H1 (cell line): ENCODE measurements at regions not wholly inside any gene's neighbourhood (a gene's known extent, or its start where the extent isn't known, plus 50 kb on each side); places are given as distances from the start of the nearest gene placed in this dataset.
"Not testable (repeated sequence)": the region's sequence is repeated elsewhere in the genome, so short reads cannot be mapped to it uniquely, and the experiment has no call there.

ENCODE experiments used
- CTCF ChIA-PET: fragments of 300-600 bp; sonication (Branson Sonifier 250); formaldehyde crosslinking; loops from one replicate; lab custom pipeline; 2021; ENCODE audit not compliant: partially characterized antibody; lab: Charles Lee
- POLR2A ChIA-PET: fragments of 300-600 bp; sonication (Branson Sonifier 250); formaldehyde crosslinking; loops from one replicate; lab custom pipeline; 2021; ENCODE audit warnings: inconsistent platforms; ENCODE audit not compliant: partially characterized antibody; lab: Charles Lee
- DNase-seq, 2 experiments: peaks; one replicate each; pipeline versions ENCODE4 v3.0.0 to v3.0.0-alpha.2; 2010 to 2022; ENCODE audit warnings: low spot score in 2 of 2, low read depth in 1 of 2, mixed read lengths in 1 of 2
- FAIRE-seq: peaks from 2 replicates; lab custom pipeline; 2011; peaks lifted over from hg19 to GRCh38; lab: Jason Lieb, UNC
- H2AFZ ChIP-seq: 2 replicates; pipeline ENCODE4 v1.8.1; 2012; ENCODE audit warnings: low read length, inconsistent platforms
- H2AK5ac ChIP-seq: 2 replicates; pipeline ENCODE4 v1.6.1; 2013; ENCODE audit warnings: low read depth, low read length
- H2BK120ac ChIP-seq: replicated peaks from 2 replicates; pipeline ENCODE3; 2013; ENCODE audit warnings: low read depth, low read length, inconsistent platforms
- H2BK12ac ChIP-seq: 2 replicates; pipeline ENCODE4 v1.6.1; 2013; ENCODE audit warnings: low read depth, low read length
- H2BK15ac ChIP-seq: 2 replicates; pipeline ENCODE4 v1.6.1; 2013; ENCODE audit warnings: low read length
- H2BK20ac ChIP-seq: 2 replicates; pipeline ENCODE4 v1.6.1; 2013; ENCODE audit warnings: low read length
- H2BK5ac ChIP-seq: 2 replicates; pipeline ENCODE4 v1.6.1; 2013; ENCODE audit warnings: low read depth, low read length
- H3K14ac ChIP-seq: 2 replicates; pipeline ENCODE4 v1.6.1; 2013; ENCODE audit warnings: inconsistent platforms; ENCODE audit not compliant: insufficient read length
- H3K18ac ChIP-seq: 2 replicates; pipeline ENCODE4 v1.6.1; 2013; ENCODE audit warnings: low read length; ENCODE audit errors: extremely low read depth
- H3K23ac ChIP-seq: 2 replicates; pipeline ENCODE4 v1.6.1; 2013; ENCODE audit warnings: inconsistent platforms; ENCODE audit not compliant: insufficient read length
- H3K23me2 ChIP-seq: 2 replicates; pipeline ENCODE4 v1.6.1; 2013; ENCODE audit warnings: low read depth, low read length
- H3K27ac ChIP-seq: 2 replicates; pipeline ENCODE4 v1.6.1; 2011; ENCODE audit warnings: low read depth, low read length, inconsistent platforms
- H3K27me3 ChIP-seq, 4 experiments: replicated peaks in 1 of 4; 1 replicate in 1 of 4; 2 replicates in 3 of 4; pipeline versions ENCODE4 v1.6.1 to v1.8.1; 2011 to 2013; ENCODE audit warnings: low read length in 3 of 4, mild to moderate bottlenecking in 3 of 4, inconsistent platforms in 2 of 4, mixed read lengths in 2 of 4, moderate library complexity in 1 of 4; ENCODE audit not compliant: control insufficient read depth in 3 of 4, insufficient read depth in 3 of 4; ENCODE audit errors: extremely low read depth in 1 of 4
- H3K36me3 ChIP-seq, 4 experiments: 2 replicates each; pipeline versions ENCODE4 v1.6.1 to v1.8.1; 2011 to 2013; ENCODE audit warnings: mild to moderate bottlenecking in 4 of 4, low read length in 3 of 4, moderate library complexity in 2 of 4, control low read depth in 1 of 4, inconsistent platforms in 1 of 4; ENCODE audit not compliant: insufficient read depth in 4 of 4, control insufficient read depth in 2 of 4
- H3K4ac ChIP-seq: replicated peaks from 2 replicates; pipeline ENCODE3; 2013; ENCODE audit warnings: low read length, low read depth, mixed read lengths, inconsistent platforms; ENCODE audit not compliant: insufficient read length
- H3K4me1 ChIP-seq, 4 experiments: replicated peaks in 1 of 4; 1 replicate in 1 of 4; 2 replicates in 3 of 4; pipeline versions ENCODE4 v1.6.1 to v1.8.1; 2011 to 2013; ENCODE audit warnings: low read length in 3 of 4, inconsistent platforms in 2 of 4, mixed read lengths in 1 of 4; ENCODE audit not compliant: insufficient read depth in 4 of 4, control insufficient read depth in 3 of 4
- H3K4me2 ChIP-seq, 2 experiments: 2 replicates each; pipeline versions ENCODE4 v1.6.1 to v1.8.1; 2011 to 2013; ENCODE audit warnings: low read depth in 2 of 2, low read length in 2 of 2, control low read depth in 1 of 2, inconsistent platforms in 1 of 2, mild to moderate bottlenecking in 1 of 2; ENCODE audit not compliant: insufficient read depth in 1 of 2
- H3K4me3 ChIP-seq, 4 experiments: fragments of 200-600, 300-600 bp in 1 of 4; sonication (generic), shearing (Covaris generic), sonication (Bioruptor Twin) in 1 of 4; 2 replicates each; pipeline versions ENCODE4 v1.5.1 to v1.8.1; 2011 to 2016; ENCODE audit warnings: low read length in 4 of 4, low read depth in 3 of 4, control low read depth in 2 of 4, inconsistent platforms in 2 of 4, mild to moderate bottlenecking in 2 of 4, mixed read lengths in 1 of 4, moderate library complexity in 1 of 4; ENCODE audit not compliant: insufficient read depth in 2 of 4; ENCODE audit errors: extremely low read depth in 1 of 4
- H3K56ac ChIP-seq: replicated peaks from 2 replicates; pipeline ENCODE3; 2013; ENCODE audit warnings: low read depth, mild to moderate bottlenecking, mixed read lengths, low read length, inconsistent platforms; ENCODE audit not compliant: insufficient read length
- H3K79me1 ChIP-seq: 2 replicates; pipeline ENCODE4 v1.6.1; 2013; ENCODE audit warnings: low read depth, low read length, control low read depth
- H3K79me2 ChIP-seq, 2 experiments: 2 replicates each; pipeline versions ENCODE4 v1.6.1 to v1.8.1; 2012 to 2013; ENCODE audit warnings: low read length in 2 of 2, mild to moderate bottlenecking in 2 of 2, inconsistent platforms in 1 of 2; ENCODE audit not compliant: insufficient read depth in 2 of 2, control insufficient read depth in 1 of 2
- H3K9ac ChIP-seq, 4 experiments: replicated peaks in 1 of 4; 1 replicate in 1 of 4; 2 replicates in 3 of 4; pipeline versions ENCODE4 v1.6.1 to v1.8.1; 2011 to 2013; ENCODE audit warnings: low read depth in 3 of 4, low read length in 3 of 4, control low read depth in 2 of 4, mild to moderate bottlenecking in 2 of 4, moderate library complexity in 2 of 4, inconsistent platforms in 1 of 4; ENCODE audit errors: extremely low read depth in 1 of 4
- H3K9me3 ChIP-seq, 2 experiments: 2 replicates each; pipeline versions ENCODE4 v1.6.1 to v1.8.1; 2012 to 2013; ENCODE audit warnings: mild to moderate bottlenecking in 2 of 2, moderate library complexity in 2 of 2, control low read depth in 1 of 2, inconsistent platforms in 1 of 2, low read depth in 1 of 2, low read length in 1 of 2, mixed read lengths in 1 of 2; ENCODE audit not compliant: insufficient read depth in 2 of 2
- H4K20me1 ChIP-seq, 2 experiments: replicated peaks in 1 of 2; 2 replicates each; pipeline versions ENCODE3 to v1.8.1; 2011 to 2013; ENCODE audit warnings: inconsistent platforms in 2 of 2, low read length in 2 of 2, mild to moderate bottlenecking in 1 of 2; ENCODE audit not compliant: insufficient read depth in 2 of 2, control insufficient read depth in 1 of 2
- H4K5ac ChIP-seq: 2 replicates; pipeline ENCODE4 v1.6.1; 2013; ENCODE audit warnings: low read length, low read depth, mixed read lengths, inconsistent platforms; ENCODE audit not compliant: insufficient read length
- H4K8ac ChIP-seq: 2 replicates; pipeline ENCODE4 v1.8.0; 2013; ENCODE audit warnings: mild to moderate bottlenecking, moderate library complexity, low read length, inconsistent platforms; ENCODE audit not compliant: insufficient read depth; ENCODE audit errors: extremely low read depth
- H4K91ac ChIP-seq: replicated peaks from 2 replicates; pipeline ENCODE3; 2013; ENCODE audit warnings: low read length, mixed read lengths, inconsistent platforms; ENCODE audit not compliant: insufficient read length
- WGBS, 2 experiments: shearing (Covaris generic) in 1 of 2; methylation state at CpG; one replicate each; pipeline versions ENCODE4 v1.1.6 to v1.1.7; 2013 to 2015; ENCODE audit warnings: low lambda C conversion rate in 2 of 2, mixed read lengths in 2 of 2, inconsistent platforms in 1 of 2, low coverage in 1 of 2, missing lambda C conversion rate in 1 of 2; ENCODE audit not compliant: insufficient replicate concordance in 2 of 2, insufficient coverage in 1 of 2, insufficient read length in 1 of 2; ENCODE audit errors: extremely low coverage in 1 of 2, missing lambda C conversion rate in 1 of 2; 5-methylcytosine and 5-hydroxymethylcytosine counted together

GRCh38 chr9:107817595-107818502 lies 328.3 kb upstream of the KLF4 start:
- H3K23me2 ChIP-seq, H2BK12ac ChIP-seq, H2BK5ac ChIP-seq, H4K8ac ChIP-seq, POLR2A ChIA-PET, H3K4me2 ChIP-seq, H3K14ac ChIP-seq, FAIRE-seq, H3K27me3 ChIP-seq, H3K27ac ChIP-seq, H3K4ac ChIP-seq, H4K91ac ChIP-seq, H4K5ac ChIP-seq, H2AFZ ChIP-seq, H3K79me1 ChIP-seq, H3K4me1 ChIP-seq, H3K36me3 ChIP-seq, H2BK20ac ChIP-seq, H3K56ac ChIP-seq, H3K18ac ChIP-seq, H3K9me3 ChIP-seq, H2AK5ac ChIP-seq, DNase-seq, H3K79me2 ChIP-seq, H3K23ac ChIP-seq, H3K9ac ChIP-seq, H2BK15ac ChIP-seq, H2BK120ac ChIP-seq, H3K4me3 ChIP-seq, H4K20me1 ChIP-seq: not testable (repeated sequence)
- CTCF ChIA-PET, result interaction anchor here (0.6 to 2.2 kb wide), 4 partner anchors 10 to 217 kb away, joined by 3 to 4 read pairs (median 4); no protein-coding TSS in a partner anchor
- 93% methylated on average over 23 of the region's 55 CpGs; no CpG with 5 or more reads in 1 of the 2 experiments for WGBS, 2 experiments
